Astrocyte (in vitro differentiated cells and primary cell): ENCODE measurements at regions not wholly inside any gene's neighbourhood (a gene's known extent, or its start where the extent isn't known, plus 50 kb on each side); places are given as distances from the start of the nearest gene placed in this dataset.

Experiments
- EZH2 ChIP-seq: IDR thresholded peaks from 2 replicates; pipeline ENCODE4 v1.6.1; 2012; ENCODE audit warnings: mild to moderate bottlenecking, low read length, inconsistent platforms; ENCODE audit not compliant: insufficient read depth
- TF ChIP-seq, protein P1 (sequence below): IDR thresholded peaks from 2 replicates; pipeline ENCODE4 v1.5.1; 2011; ENCODE audit warnings: low read depth, mild to moderate bottlenecking, inconsistent platforms, low read length, moderate library complexity; ENCODE audit not compliant: insufficient read depth

DNA sequence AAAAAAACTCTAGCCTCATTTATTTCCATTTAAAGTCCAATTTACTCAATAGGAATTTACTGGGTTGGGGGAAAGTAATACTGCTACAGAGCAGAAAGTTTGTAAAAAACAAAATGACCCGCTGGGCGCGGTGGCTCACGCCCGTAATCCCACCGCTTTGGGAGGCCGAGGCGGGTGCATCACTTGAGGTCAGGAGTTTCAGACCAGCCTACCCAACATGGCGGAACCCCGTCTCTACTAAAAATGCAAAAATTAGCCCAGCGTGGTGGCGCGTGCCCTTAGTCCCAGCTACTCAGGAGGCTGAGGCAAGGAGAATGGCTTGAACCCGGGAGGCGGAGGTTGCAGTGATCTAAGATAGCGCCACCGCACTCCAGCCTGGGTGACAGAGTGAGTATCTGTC lies 745.6 kb downstream of the SLITRK1 start:
- TF ChIP-seq, protein P1, sequence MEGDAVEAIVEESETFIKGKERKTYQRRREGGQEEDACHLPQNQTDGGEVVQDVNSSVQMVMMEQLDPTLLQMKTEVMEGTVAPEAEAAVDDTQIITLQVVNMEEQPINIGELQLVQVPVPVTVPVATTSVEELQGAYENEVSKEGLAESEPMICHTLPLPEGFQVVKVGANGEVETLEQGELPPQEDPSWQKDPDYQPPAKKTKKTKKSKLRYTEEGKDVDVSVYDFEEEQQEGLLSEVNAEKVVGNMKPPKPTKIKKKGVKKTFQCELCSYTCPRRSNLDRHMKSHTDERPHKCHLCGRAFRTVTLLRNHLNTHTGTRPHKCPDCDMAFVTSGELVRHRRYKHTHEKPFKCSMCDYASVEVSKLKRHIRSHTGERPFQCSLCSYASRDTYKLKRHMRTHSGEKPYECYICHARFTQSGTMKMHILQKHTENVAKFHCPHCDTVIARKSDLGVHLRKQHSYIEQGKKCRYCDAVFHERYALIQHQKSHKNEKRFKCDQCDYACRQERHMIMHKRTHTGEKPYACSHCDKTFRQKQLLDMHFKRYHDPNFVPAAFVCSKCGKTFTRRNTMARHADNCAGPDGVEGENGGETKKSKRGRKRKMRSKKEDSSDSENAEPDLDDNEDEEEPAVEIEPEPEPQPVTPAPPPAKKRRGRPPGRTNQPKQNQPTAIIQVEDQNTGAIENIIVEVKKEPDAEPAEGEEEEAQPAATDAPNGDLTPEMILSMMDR: no peak
- no peak for TF ChIP-seq EZH2
